ENCODE measurements at regions not wholly inside any gene's neighbourhood (a gene's known extent, or its start where the extent isn't known, plus 50 kb on each side); places are given as distances from the start of the nearest gene placed in this dataset.

- TF ChIP-seq TEAD4 (IDR thresholded peaks at IDR 0.05): no peak
- TF ChIP-seq TCF12 (IDR thresholded peaks at IDR 0.05; ENCODE audit: low read depth): no peak
- TF ChIP-seq CREB1 (IDR thresholded peaks at IDR 0.05; ENCODE audit: low read depth): no peak
- no peak for TF ChIP-seq CEBPB (IDR thresholded peaks at IDR 0.05)
- no peak for TF ChIP-seq TAF1 (IDR thresholded peaks at IDR 0.05; ENCODE audit: low read depth)
- TF ChIP-seq FOXM1 (IDR thresholded peaks at IDR 0.05; ENCODE audit: borderline replicate concordance, low read depth): no peak
- TF ChIP-seq NFIC (IDR thresholded peaks at IDR 0.05): no peak
- TF ChIP-seq, protein P1, sequence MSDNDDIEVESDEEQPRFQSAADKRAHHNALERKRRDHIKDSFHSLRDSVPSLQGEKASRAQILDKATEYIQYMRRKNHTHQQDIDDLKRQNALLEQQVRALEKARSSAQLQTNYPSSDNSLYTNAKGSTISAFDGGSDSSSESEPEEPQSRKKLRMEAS (IDR thresholded peaks at IDR 0.05): no peak
- no peak for TF ChIP-seq EP300 (IDR thresholded peaks at IDR 0.05; ENCODE audit: borderline replicate concordance)
- no peak for TF ChIP-seq ZBTB7A (IDR thresholded peaks at IDR 0.05; ENCODE audit: low read depth)
These were observed 162.6 kb downstream of the MMUT start for GRCh38 chr6:49300443-49300842.

- TF ChIP-seq ZBTB7A (IDR thresholded peaks at IDR 0.05; ENCODE audit: low read depth) (no peak), REST (IDR thresholded peaks at IDR 0.05; ENCODE audit: low read depth) (no peak), TCF12 (IDR thresholded peaks at IDR 0.05; ENCODE audit: low read depth) (no peak), TAF1 (IDR thresholded peaks at IDR 0.05; ENCODE audit: low read depth) (no peak), FOXM1 (IDR thresholded peaks at IDR 0.05; ENCODE audit: borderline replicate concordance, low read depth) (no peak), CEBPB (IDR thresholded peaks at IDR 0.05) (no peak), USF1 (IDR thresholded peaks at IDR 0.05) (no peak), YY1 (IDR thresholded peaks at IDR 0.05; ENCODE audit: low read depth) (no peak), TEAD4 (IDR thresholded peaks at IDR 0.05) (no peak), EP300 (IDR thresholded peaks at IDR 0.05; ENCODE audit: borderline replicate concordance) (no peak), NFIC (IDR thresholded peaks at IDR 0.05) (no peak), RAD21 (IDR thresholded peaks at IDR 0.05; ENCODE audit: low read depth) (no peak), EGR1 (IDR thresholded peaks at IDR 0.05) (no peak), CREB1 (IDR thresholded peaks at IDR 0.05; ENCODE audit: low read depth) (no peak)
- TF ChIP-seq, protein P1 (IDR thresholded peaks at IDR 0.05): no peak
These were observed 163.8 kb downstream of the MMUT start for GRCh38 chr6:49299279-49299678.

- TF ChIP-seq, protein P1 (IDR thresholded peaks at IDR 0.05): no peak
- TF ChIP-seq NFIC (IDR thresholded peaks at IDR 0.05): no peak
- TF ChIP-seq EP300 (IDR thresholded peaks at IDR 0.05; ENCODE audit: borderline replicate concordance): no peak
- TF ChIP-seq TCF12 (IDR thresholded peaks at IDR 0.05; ENCODE audit: low read depth): no peak
- no peak for TF ChIP-seq USF1 (IDR thresholded peaks at IDR 0.05)
- TF ChIP-seq CEBPB (IDR thresholded peaks at IDR 0.05): no peak
- TF ChIP-seq EGR1 (IDR thresholded peaks at IDR 0.05): no peak
- TF ChIP-seq YY1 (IDR thresholded peaks at IDR 0.05; ENCODE audit: low read depth): no peak
- TF ChIP-seq CREB1 (IDR thresholded peaks at IDR 0.05; ENCODE audit: low read depth): no peak
These were observed 178.9 kb downstream of the MMUT start for GRCh38 chr6:49284180-49284579.

DNA sequence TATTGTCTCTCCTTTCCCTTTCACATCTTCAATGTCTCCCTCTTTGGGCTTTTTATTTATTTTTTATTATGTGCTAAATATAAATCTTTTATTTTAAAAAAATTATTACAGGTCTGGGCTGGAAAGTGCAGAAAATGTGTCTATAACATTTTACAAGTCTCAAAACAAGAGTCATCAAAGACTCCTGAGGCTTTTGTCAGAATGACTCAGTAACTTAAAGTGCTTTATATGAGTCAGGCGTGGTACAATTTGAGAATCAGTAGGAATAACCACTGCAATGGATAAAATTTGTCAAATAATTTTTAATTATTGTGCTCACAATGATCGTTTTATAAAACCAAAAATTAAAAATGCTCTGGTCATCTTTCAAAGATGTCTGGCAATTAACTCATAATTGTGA, 193.9 kb downstream of the MMUT start:
- no peak for TF ChIP-seq REST (IDR thresholded peaks at IDR 0.05; ENCODE audit: low read depth)
- no peak for TF ChIP-seq CREB1 (IDR thresholded peaks at IDR 0.05; ENCODE audit: low read depth)
- no peak for TF ChIP-seq YY1 (IDR thresholded peaks at IDR 0.05; ENCODE audit: low read depth)
- no peak for TF ChIP-seq FOXM1 (IDR thresholded peaks at IDR 0.05; ENCODE audit: borderline replicate concordance, low read depth)
- TF ChIP-seq, protein P1 (IDR thresholded peaks at IDR 0.05): no peak
- TF ChIP-seq CEBPB (IDR thresholded peaks at IDR 0.05): no peak
- TF ChIP-seq ZBTB7A (IDR thresholded peaks at IDR 0.05; ENCODE audit: low read depth): no peak
- TF ChIP-seq TAF1 (IDR thresholded peaks at IDR 0.05; ENCODE audit: low read depth): no peak
- no peak for TF ChIP-seq EGR1 (IDR thresholded peaks at IDR 0.05)
- TF ChIP-seq USF1 (IDR thresholded peaks at IDR 0.05): no peak
- TF ChIP-seq RAD21 (IDR thresholded peaks at IDR 0.05; ENCODE audit: low read depth): no peak
- no peak for TF ChIP-seq EP300 (IDR thresholded peaks at IDR 0.05; ENCODE audit: borderline replicate concordance)
- TF ChIP-seq TEAD4 (IDR thresholded peaks at IDR 0.05): no peak
- no peak for TF ChIP-seq TCF12 (IDR thresholded peaks at IDR 0.05; ENCODE audit: low read depth)
- TF ChIP-seq NFIC (IDR thresholded peaks at IDR 0.05): no peak

- TF ChIP-seq EP300 (IDR thresholded peaks at IDR 0.05; ENCODE audit: borderline replicate concordance) (no peak), USF1 (IDR thresholded peaks at IDR 0.05) (no peak), YY1 (IDR thresholded peaks at IDR 0.05; ENCODE audit: low read depth) (no peak), ZBTB7A (IDR thresholded peaks at IDR 0.05; ENCODE audit: low read depth) (no peak), EGR1 (IDR thresholded peaks at IDR 0.05) (no peak), FOXM1 (IDR thresholded peaks at IDR 0.05; ENCODE audit: borderline replicate concordance, low read depth) (no peak), TCF12 (IDR thresholded peaks at IDR 0.05; ENCODE audit: low read depth) (no peak), NFIC (IDR thresholded peaks at IDR 0.05) (no peak), CEBPB (IDR thresholded peaks at IDR 0.05) (no peak), REST (IDR thresholded peaks at IDR 0.05; ENCODE audit: low read depth) (no peak)
- TF ChIP-seq, protein P1 (IDR thresholded peaks at IDR 0.05): no peak
These were observed 198.1 kb downstream of the MMUT start for GRCh38 chr6:49264909-49265308.

Measured in Ishikawa (cell line).